Skin epidermis (tissue), 12 donors: ENCODE measurements at regions not wholly inside any gene's neighbourhood (a gene's known extent, or its start where the extent isn't known, plus 50 kb on each side); places are given as distances from the start of the nearest gene placed in this dataset.

ENCODE experiments used
- H3K27ac ChIP-seq, 21 experiments: fragments of 200-600 bp; sonication (generic) in 11 of 21; one replicate each; pipeline ENCODE4 v1.5.0; 2020; ENCODE audit warnings: mild to moderate bottlenecking in 3 of 21, inconsistent platforms in 2 of 21, moderate library complexity in 2 of 21
- H3K4me3 ChIP-seq, 7 experiments: fragments of 200-600 bp; sonication (generic) in 2 of 7; one replicate each; pipeline ENCODE4 v1.5.0; 2020; ENCODE audit warnings: inconsistent platforms in 2 of 7, mild to moderate bottlenecking in 2 of 7, moderate library complexity in 1 of 7

- Histone ChIP-seq H3K27ac (no peak overlapping the region), H3K4me3 (no peak overlapping the region)
These were observed 1032.8 kb upstream of the RAG2 start for GRCh38 chr11:37630866-37631265.

- no peak overlapping the region for H3K4me3 ChIP-seq
- H3K27ac ChIP-seq: no peak overlapping the region
These were observed 1025.7 kb upstream of the RAG2 start for GRCh38 chr11:37623778-37624177.

GRCh38 chr11:37621662-37622061 is 1023.6 kb upstream of the RAG2 start:
- Histone ChIP-seq H3K4me3 (no peak overlapping the region), H3K27ac (no peak overlapping the region)

DNA sequence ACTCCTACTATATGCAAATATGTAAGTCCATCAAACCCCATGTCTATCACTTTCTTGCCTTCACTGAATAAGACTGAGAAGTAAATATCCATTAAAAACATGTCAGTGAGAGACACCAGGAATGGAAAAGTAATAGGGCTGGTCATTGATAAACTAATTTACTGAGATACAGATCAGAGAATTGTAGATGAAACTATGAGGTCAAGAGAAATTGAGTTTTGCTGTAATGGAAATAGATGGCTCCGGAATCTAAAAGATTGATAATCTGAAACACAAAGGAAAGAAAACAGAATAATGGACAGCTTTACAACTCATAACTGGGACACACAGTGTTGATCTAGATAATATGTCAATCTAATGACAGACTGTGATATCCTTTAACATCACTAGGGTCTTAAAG is 1018.3 kb upstream of the RAG2 start:
- H3K27ac ChIP-seq: no peak overlapping the region
- H3K4me3 ChIP-seq: no peak overlapping the region

GRCh38 chr11:37613031-37613430 is 1015.0 kb upstream of the RAG2 start:
- Histone ChIP-seq H3K27ac (no peak overlapping the region), H3K4me3 (no peak overlapping the region)

GRCh38 chr11:37612146-37612545 is 1014.1 kb upstream of the RAG2 start:
- H3K4me3 ChIP-seq: no peak overlapping the region
- no peak overlapping the region for H3K27ac ChIP-seq

- Histone ChIP-seq H3K27ac (no peak overlapping the region), H3K4me3 (no peak overlapping the region)
These were observed 1007.2 kb upstream of the RAG2 start for GRCh38 chr11:37605229-37605628.

- no peak overlapping the region for H3K27ac ChIP-seq
- no peak overlapping the region for H3K4me3 ChIP-seq
These were observed 1000.3 kb upstream of the RAG2 start for GRCh38 chr11:37598381-37598780.

DNA sequence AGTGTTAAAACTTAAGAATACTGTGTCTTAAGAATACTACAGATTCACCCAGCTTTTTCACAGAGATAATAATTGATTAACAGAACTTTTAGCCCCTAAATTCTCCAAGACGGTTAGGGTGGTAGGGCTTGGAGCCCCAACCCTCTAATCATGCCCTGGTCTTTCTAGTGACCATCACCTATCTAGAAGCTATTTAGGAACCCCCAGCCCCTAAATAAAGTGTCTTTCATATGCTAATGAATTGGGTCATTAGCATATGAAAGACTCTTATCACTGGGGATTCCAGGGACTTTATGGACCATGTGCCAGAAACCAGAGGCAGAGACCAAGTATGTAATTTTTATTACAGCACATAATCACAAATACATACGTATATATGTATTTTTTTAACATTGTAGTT is 999.7 kb upstream of the RAG2 start:
- no peak overlapping the region for H3K4me3 ChIP-seq
- H3K27ac ChIP-seq: no peak overlapping the region

DNA sequence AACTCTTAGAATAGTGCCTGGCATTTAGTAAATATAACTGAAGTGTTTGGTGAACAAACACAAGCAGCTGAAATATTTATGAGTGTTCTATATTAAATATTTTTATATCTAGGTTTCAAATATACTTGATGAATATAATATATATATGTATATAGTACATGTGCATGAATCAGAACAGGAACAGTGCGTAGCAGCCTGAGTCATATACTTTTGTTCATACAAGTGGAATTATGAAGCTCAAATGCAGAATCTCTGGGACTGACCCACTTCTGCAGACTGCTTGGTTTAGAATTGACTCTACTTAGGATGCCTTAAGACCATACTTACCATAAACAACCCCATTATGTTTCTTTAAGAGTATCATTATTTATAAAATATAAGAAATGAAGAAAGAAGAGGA is 997.8 kb upstream of the RAG2 start:
- no peak overlapping the region for H3K4me3 ChIP-seq
- H3K27ac ChIP-seq: no peak overlapping the region

GRCh38 chr11:37574361-37574760 is 976.3 kb upstream of the RAG2 start:
- Histone ChIP-seq H3K4me3 (no peak overlapping the region), H3K27ac (no peak overlapping the region)

GRCh38 chr11:37572491-37573171 is 974.6 kb upstream of the RAG2 start:
- Histone ChIP-seq H3K4me3 (no peak overlapping the region), H3K27ac (no peak overlapping the region)

DNA sequence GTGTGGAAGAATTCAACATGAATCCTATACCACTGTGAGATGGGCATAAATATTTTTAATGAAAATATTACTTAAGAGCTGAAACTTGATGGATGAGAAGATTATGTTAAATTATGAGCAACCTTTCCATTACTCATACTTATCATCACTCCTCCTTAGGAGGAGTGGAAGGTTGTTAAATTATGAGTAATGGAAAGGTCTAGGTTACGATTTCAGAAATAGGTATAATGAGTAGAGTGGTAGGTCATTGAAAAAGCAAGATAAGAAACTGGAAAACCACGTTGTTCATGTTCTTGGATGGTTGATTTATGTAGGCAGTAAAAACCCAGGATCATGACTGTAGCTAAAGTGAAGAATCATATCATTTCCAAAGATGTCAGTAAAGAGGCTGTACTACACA is 973.2 kb upstream of the RAG2 start:
- Histone ChIP-seq H3K4me3 (no peak overlapping the region), H3K27ac (no peak overlapping the region)

DNA sequence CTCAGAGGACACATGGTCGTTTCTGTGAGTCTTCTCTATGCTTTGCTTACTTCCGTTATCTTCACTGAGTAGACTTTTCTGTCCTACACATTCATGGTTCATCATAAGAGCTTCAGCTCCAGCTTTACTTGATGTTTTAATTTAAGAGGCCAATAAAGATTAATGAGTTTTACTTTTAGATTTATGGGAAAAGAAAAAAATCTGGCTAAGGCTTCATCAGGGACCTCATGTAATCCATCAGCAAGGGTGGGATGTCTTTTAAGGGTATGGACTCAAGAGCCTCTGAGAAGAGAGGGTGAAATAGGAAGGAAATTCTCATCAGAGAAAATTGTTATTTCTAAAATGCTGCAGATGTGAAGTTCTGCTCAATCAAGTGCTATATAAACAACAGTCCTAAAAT is 963.0 kb upstream of the RAG2 start:
- H3K27ac ChIP-seq: no peak overlapping the region
- H3K4me3 ChIP-seq: no peak overlapping the region

DNA sequence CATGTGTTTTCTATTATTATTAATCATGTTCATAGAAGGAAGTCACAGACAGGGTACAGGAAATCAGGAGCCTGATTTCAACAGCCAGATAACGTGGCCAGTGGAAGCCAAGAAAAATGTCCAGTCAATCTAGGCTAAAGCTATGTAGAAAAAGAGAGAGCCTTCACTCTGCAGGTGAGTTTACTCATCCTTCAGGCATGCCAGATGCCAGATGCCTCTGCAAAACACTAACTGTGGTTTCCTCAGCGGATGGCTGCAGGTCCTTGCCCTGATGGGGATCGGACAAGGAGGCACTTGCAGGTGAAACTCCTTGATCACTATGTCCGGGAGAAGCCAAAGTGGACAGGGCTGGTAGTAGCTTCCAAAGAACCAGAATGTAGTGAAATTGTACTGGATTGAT is 962.3 kb upstream of the RAG2 start:
- no peak overlapping the region for H3K27ac ChIP-seq
- no peak overlapping the region for H3K4me3 ChIP-seq

- Histone ChIP-seq H3K27ac (no peak overlapping the region), H3K4me3 (no peak overlapping the region)
These were observed 960.7 kb upstream of the RAG2 start for GRCh38 chr11:37558619-37559210.

- Histone ChIP-seq H3K4me3 (no peak overlapping the region), H3K27ac (no peak overlapping the region)
These were observed 960.0 kb upstream of the RAG2 start for GRCh38 chr11:37557990-37558389.

- no peak overlapping the region for H3K27ac ChIP-seq
- no peak overlapping the region for H3K4me3 ChIP-seq
These were observed 954.2 kb upstream of the RAG2 start for GRCh38 chr11:37552284-37552683.

GRCh38 chr11:37544491-37544890 is 946.5 kb upstream of the RAG2 start:
- no peak overlapping the region for H3K4me3 ChIP-seq

DNA sequence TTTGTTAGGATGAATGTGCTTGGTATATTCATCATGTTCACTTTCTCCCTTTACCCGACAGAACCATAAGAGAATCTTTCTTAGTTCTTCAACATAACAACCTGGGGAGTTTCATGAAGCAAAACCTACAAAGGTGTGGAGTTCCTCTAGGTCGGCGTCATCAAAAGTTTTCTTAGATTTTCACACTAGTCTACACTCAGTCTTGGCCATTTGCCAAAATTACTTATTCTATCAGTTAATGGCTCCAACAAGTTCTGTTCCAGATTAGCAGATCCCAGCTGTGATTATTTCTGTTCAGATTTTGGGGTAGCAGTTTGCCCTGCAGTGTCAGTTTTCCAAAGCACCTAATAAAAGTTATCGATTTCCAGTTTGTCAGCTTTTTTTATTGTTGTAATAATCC is 935.8 kb upstream of the RAG2 start:
- no peak overlapping the region for H3K27ac ChIP-seq
- no peak overlapping the region for H3K4me3 ChIP-seq

More at GRCh38 chr11:37544491-37544890, 946.5 kb upstream of the RAG2 start:
- no peak overlapping the region for H3K27ac ChIP-seq

- Histone ChIP-seq H3K27ac (no peak overlapping the region), H3K4me3 (no peak overlapping the region)
These were observed 935.1 kb upstream of the RAG2 start for GRCh38 chr11:37533087-37533486.

- H3K27ac ChIP-seq: no peak overlapping the region
- no peak overlapping the region for H3K4me3 ChIP-seq
These were observed 934.2 kb upstream of the RAG2 start for GRCh38 chr11:37532271-37532670.
